Transverse colon (tissue), 4 donors: ENCODE measurements at regions not wholly inside any gene's neighbourhood (a gene's known extent, or its start where the extent isn't known, plus 50 kb on each side); places are given as distances from the start of the nearest gene placed in this dataset.

Experiments used
- DNase-seq: peaks from one replicate; pipeline ENCODE4 v3.0.0-alpha.2; 2019
- H3K27ac ChIP-seq, 4 donors: fragments of 200-600 bp; sonication (generic); 2 replicates each; pipeline ENCODE4 v1.5.1; 2016 to 2018; ENCODE audit warnings: inconsistent platforms in 4 of 4
- H3K27me3 ChIP-seq: fragments of 200-600 bp; sonication (generic); 2 replicates; pipeline ENCODE4 v1.5.1; 2017; ENCODE audit warnings: inconsistent platforms
- H3K36me3 ChIP-seq, 4 donors: fragments of 200-600 bp; sonication (generic); 2 replicates each; pipeline ENCODE4 v1.5.1; 2017 to 2019; ENCODE audit warnings: inconsistent platforms in 4 of 4
- H3K4me1 ChIP-seq, 4 donors: fragments of 200-600 bp; sonication (generic); 2 replicates each; pipeline ENCODE4 v1.5.1; 2017 to 2020; ENCODE audit warnings: inconsistent platforms in 4 of 4
- H3K4me3 ChIP-seq, 4 donors: fragments of 200-600 bp; sonication (generic); 1 replicate in 1 of 4; 2 replicates in 3 of 4; pipeline versions ENCODE4 v1.5.1 to v1.6.1; 2017 to 2019; ENCODE audit warnings: inconsistent platforms in 4 of 4
- H3K9me3 ChIP-seq, 2 donors: fragments of 200-600 bp; sonication (generic); 2 replicates each; pipeline ENCODE4 v1.5.1; 2017 to 2019; ENCODE audit warnings: inconsistent platforms in 2 of 2
- EP300 ChIP-seq: sonication (generic); formaldehyde crosslinking; IDR thresholded peaks from one replicate; pipeline ENCODE4 v1.6.1; 2017; ENCODE audit warnings: antibody characterized with exemption, low read depth
- POLR2A ChIP-seq: fragments of 450-650 bp; IDR thresholded peaks from one replicate; pipeline ENCODE4 v1.6.1; 2016; ENCODE audit warnings: antibody characterized with exemption, mild to moderate bottlenecking, moderate library complexity
- POLR2AphosphoS5 ChIP-seq, 3 donors: sonication (generic); formaldehyde crosslinking; IDR thresholded peaks; one replicate each; pipeline ENCODE4 v1.6.1; 2016; ENCODE audit warnings: antibody characterized with exemption in 3 of 3
- WGBS, 2 donors: methylation state at CpG; one replicate each; pipeline ENCODE4 v1.1.5; 2018; ENCODE audit warnings: low coverage in 1 of 2; 5-methylcytosine and 5-hydroxymethylcytosine counted together
- in situ Hi-C, 4 donors: fragments of 200-750 bp; cut with MboI; loops; one replicate each; pipeline versions ENCODE4 v1.15.0 to v1.15.1; 2017; ENCODE audit warnings: low sequenced_read_pairs in 3 of 4, low pct_ligation_motif_present in 1 of 4, low pct_unique_long_range_greater_than_20kb in 1 of 4
- intact Hi-C: fragments of 100-400 bp; cut with DNase I; formaldehyde crosslinking; loops from one replicate; pipeline ENCODE4 v1.15.1; 2023; ENCODE audit warnings: low total_unique reads
- TF ChIP-seq, protein P1 (sequence below), 5 experiments: fragments of 200-600 bp in 3 of 5; fragments of 450-650 bp in 2 of 5; sonication (generic) in 3 of 5; IDR thresholded peaks; 1 replicate in 2 of 5; 2 replicates in 3 of 5; pipeline ENCODE4 v1.5.1; 2016 to 2017; ENCODE audit warnings: antibody characterized with exemption in 5 of 5, inconsistent platforms in 3 of 5, mild to moderate bottlenecking in 2 of 5, moderate library complexity in 1 of 5

DNA sequence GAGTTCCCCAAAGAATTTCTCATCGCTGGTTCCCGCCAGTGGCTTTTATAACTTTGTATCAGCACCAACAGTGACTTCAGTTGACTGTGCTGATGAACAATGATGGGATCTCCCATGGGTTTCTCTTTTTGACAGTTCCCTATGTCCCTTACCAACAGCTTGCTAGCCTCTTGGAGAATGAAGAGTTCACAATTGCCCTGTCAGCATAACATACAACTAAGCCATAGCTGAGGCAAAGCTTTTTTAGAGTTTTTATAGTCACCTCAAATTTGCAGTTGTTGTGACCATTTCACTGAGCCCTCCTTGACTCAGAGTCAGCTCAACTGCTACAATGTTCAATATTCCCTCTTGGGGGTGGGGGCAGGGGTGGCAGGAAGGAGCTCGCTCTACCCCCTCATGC, 179.8 kb downstream of the TFEC start:
- no peak overlapping the region for H3K4me3 ChIP-seq
- no peaks in the 10 kb centered on the region for H3K4me1 ChIP-seq
- H3K36me3 ChIP-seq, result no peaks in the 10 kb centered on the region
- no peak overlapping the region for H3K27ac ChIP-seq
- intact Hi-C loops (no loop called here), in situ Hi-C loops (loop anchor here in 1 of 4 donors (25.0 kb wide), 1 partner anchor 988 kb away; no protein-coding TSS in a partner anchor)
- no peak for DNase-seq
- 80 to 98% methylated on average over 3 of the region's 3 CpGs for WGBS, 2 donors
- TF ChIP-seq, protein P1, sequence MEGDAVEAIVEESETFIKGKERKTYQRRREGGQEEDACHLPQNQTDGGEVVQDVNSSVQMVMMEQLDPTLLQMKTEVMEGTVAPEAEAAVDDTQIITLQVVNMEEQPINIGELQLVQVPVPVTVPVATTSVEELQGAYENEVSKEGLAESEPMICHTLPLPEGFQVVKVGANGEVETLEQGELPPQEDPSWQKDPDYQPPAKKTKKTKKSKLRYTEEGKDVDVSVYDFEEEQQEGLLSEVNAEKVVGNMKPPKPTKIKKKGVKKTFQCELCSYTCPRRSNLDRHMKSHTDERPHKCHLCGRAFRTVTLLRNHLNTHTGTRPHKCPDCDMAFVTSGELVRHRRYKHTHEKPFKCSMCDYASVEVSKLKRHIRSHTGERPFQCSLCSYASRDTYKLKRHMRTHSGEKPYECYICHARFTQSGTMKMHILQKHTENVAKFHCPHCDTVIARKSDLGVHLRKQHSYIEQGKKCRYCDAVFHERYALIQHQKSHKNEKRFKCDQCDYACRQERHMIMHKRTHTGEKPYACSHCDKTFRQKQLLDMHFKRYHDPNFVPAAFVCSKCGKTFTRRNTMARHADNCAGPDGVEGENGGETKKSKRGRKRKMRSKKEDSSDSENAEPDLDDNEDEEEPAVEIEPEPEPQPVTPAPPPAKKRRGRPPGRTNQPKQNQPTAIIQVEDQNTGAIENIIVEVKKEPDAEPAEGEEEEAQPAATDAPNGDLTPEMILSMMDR (IDR thresholded peaks at IDR 0.05), result no peak
- no peak for TF ChIP-seq EP300
- no peak for TF ChIP-seq POLR2AphosphoS5 (IDR thresholded peaks at IDR 0.05)
- TF ChIP-seq POLR2A, result no peak
- H3K9me3 ChIP-seq, result no peaks in the 10 kb centered on the region
- H3K27me3 ChIP-seq, result no peaks in the 10 kb centered on the region

DNA sequence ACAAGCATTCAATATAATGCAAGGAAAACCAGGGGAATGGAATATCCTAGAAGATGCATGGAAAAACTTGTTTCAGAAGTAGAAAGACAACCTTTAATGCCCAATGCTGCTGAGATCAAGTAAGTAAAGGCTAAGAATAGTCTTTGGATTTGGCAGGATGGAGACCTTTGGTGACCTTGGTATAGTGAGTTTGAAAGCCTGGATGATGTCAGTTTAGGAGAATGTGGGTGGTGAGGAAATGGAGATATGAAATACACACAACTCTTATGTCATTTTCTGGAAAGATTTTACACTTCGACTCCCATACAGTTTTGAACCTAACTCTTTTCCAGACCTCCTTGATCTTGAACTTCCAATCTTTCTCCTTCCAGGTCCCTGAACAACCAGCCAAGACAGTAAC, 185.7 kb downstream of the TFEC start:
- DNase-seq, result no peak
- in situ Hi-C loops, result no loop called here
- no peak overlapping the region for H3K4me3 ChIP-seq

DNA sequence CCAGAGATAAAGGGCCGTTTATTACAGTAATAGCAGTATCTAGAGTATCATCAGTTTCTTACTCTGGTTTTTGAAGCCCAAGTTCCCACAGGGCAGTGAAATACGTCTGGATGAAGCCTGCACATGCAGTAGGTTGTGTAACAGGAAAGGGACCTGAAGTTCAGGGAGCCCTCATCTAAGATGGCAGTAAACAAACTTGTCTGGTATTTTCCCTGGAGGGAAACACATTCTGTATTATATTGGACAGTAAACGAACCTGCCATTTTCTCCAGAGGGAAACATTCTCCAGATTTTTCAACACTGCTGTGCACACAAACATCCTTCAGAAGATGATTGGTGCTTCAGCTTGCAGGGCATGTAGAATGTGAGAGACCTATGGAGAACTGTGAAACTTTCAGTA, 189.9 kb downstream of the TFEC start:
- TF ChIP-seq POLR2AphosphoS5 (IDR thresholded peaks at IDR 0.05), result no peak
- no peak for TF ChIP-seq POLR2A
- TF ChIP-seq EP300, result no peak
- TF ChIP-seq, protein P1 (IDR thresholded peaks at IDR 0.05), result no peak
- intact Hi-C loops (no loop called here), in situ Hi-C loops (no loop called here)
- Histone ChIP-seq H3K9me3 (no peaks in the 10 kb centered on the region), H3K27me3 (no peaks in the 10 kb centered on the region), H3K36me3 (no peaks in the 10 kb centered on the region), H3K27ac (no peak overlapping the region), H3K4me1 (no peaks in the 10 kb centered on the region), H3K4me3 (no peak overlapping the region)
- no peak for DNase-seq
- WGBS, 2 donors, result 20 to 40% methylated on average over 1 to 3 of the region's 3 CpGs

More for the DNA sequence above, 185.7 kb downstream of the TFEC start:
- Histone ChIP-seq H3K27ac (no peak overlapping the region), H3K4me1 (no peaks in the 10 kb centered on the region), H3K27me3 (no peaks in the 10 kb centered on the region), H3K36me3 (no peaks in the 10 kb centered on the region), H3K9me3 (no peaks in the 10 kb centered on the region)
- TF ChIP-seq POLR2A (no peak), EP300 (no peak), POLR2AphosphoS5 (IDR thresholded peaks at IDR 0.05) (no peak)
- TF ChIP-seq, protein P1 (IDR thresholded peaks at IDR 0.05), result no peak
- intact Hi-C loops, result no loop called here
- WGBS, 2 donors, result 65 to 100% methylated on average over 1 of the region's 1 CpG

DNA sequence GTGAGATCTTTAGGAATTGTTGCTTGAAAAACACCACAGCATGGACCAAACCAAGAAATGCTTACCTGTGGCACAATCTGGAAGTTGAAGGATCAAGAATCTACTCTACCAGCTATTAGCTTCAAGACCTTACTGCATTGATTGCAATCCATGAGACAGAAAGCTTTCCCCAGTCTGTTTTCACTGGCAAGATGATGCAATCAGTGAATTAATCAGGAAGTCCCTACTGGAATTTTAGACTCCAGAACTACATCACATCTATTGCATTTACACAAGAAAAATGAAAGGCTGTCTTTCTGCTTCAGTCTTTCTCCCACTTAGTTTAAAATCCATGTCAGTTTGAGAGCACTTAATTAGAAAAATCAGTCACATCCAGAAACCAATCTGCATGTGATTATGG, 191.7 kb downstream of the TFEC start:
- intact Hi-C loops, result no loop called here
- Histone ChIP-seq H3K36me3 (no peaks in the 10 kb centered on the region), H3K9me3 (no peaks in the 10 kb centered on the region), H3K27me3 (no peaks in the 10 kb centered on the region), H3K4me1 (no peaks in the 10 kb centered on the region), H3K27ac (no peak overlapping the region), H3K4me3 (no peak overlapping the region)
- DNase-seq, result no peak
- in situ Hi-C loops, result no loop called here
- TF ChIP-seq, protein P1 (IDR thresholded peaks at IDR 0.05), result no peak
- TF ChIP-seq POLR2A (no peak), EP300 (no peak), POLR2AphosphoS5 (IDR thresholded peaks at IDR 0.05) (no peak)
